ENCODE measurements at regions not wholly inside any gene's neighbourhood (a gene's known extent, or its start where the extent isn't known, plus 50 kb on each side); places are given as distances from the start of the nearest gene placed in this dataset.

DNA sequence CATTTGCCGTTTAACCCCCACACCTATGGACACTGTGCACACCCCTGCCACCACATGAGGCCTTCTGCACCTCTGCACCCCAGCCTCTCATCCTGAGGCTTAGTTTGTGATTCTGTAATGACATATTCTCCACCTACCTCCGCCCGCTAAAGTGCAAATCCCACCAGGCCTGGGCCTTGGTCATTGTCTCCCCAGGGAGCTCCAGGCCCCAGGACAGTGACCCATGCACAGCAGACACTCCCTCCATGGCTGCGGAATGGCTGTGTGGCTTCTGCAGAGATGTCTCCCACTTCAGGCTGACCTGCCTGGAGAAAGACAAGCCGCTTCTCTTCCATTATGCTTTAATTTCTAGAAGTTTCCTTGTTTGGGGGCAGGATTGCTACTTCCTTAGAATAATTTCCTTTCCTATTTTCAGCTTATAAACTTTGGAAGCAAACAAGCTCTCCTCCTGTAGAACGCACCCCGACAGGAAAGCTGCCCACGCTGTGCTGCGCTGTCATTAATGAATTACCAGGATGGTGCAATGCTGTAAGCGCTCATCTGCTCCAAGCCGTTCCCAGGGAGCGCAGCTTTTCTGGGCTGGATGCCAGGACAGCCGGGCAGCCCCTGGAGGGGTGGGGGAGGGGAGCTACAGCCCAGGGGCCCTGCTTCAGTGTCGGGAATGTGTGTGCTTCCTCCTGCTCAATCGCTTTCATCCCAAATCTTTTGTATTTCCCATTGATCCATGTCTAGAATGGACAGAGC is 618.0 kb downstream of the BRD1 start:
- TF ChIP-seq, protein P1, sequence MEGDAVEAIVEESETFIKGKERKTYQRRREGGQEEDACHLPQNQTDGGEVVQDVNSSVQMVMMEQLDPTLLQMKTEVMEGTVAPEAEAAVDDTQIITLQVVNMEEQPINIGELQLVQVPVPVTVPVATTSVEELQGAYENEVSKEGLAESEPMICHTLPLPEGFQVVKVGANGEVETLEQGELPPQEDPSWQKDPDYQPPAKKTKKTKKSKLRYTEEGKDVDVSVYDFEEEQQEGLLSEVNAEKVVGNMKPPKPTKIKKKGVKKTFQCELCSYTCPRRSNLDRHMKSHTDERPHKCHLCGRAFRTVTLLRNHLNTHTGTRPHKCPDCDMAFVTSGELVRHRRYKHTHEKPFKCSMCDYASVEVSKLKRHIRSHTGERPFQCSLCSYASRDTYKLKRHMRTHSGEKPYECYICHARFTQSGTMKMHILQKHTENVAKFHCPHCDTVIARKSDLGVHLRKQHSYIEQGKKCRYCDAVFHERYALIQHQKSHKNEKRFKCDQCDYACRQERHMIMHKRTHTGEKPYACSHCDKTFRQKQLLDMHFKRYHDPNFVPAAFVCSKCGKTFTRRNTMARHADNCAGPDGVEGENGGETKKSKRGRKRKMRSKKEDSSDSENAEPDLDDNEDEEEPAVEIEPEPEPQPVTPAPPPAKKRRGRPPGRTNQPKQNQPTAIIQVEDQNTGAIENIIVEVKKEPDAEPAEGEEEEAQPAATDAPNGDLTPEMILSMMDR (IDR thresholded peaks at IDR 0.05) = no peak
- TF ChIP-seq EZH2 (IDR thresholded peaks at IDR 0.05; ENCODE audit: borderline replicate concordance, insufficient read depth, low read depth, low read length, poor library complexity, severe bottlenecking) = no peak
